Astrocyte (in vitro differentiated cells and primary cell): ENCODE measurements at regions not wholly inside any gene's neighbourhood (a gene's known extent, or its start where the extent isn't known, plus 50 kb on each side); places are given as distances from the start of the nearest gene placed in this dataset.

Experiments used
- EZH2 ChIP-seq: IDR thresholded peaks from 2 replicates; pipeline ENCODE4 v1.6.1; 2012; ENCODE audit warnings: mild to moderate bottlenecking, low read length, inconsistent platforms; ENCODE audit not compliant: insufficient read depth
- TF ChIP-seq, protein P1 (sequence below): IDR thresholded peaks from 2 replicates; pipeline ENCODE4 v1.5.1; 2011; ENCODE audit warnings: low read depth, mild to moderate bottlenecking, inconsistent platforms, low read length, moderate library complexity; ENCODE audit not compliant: insufficient read depth

DNA sequence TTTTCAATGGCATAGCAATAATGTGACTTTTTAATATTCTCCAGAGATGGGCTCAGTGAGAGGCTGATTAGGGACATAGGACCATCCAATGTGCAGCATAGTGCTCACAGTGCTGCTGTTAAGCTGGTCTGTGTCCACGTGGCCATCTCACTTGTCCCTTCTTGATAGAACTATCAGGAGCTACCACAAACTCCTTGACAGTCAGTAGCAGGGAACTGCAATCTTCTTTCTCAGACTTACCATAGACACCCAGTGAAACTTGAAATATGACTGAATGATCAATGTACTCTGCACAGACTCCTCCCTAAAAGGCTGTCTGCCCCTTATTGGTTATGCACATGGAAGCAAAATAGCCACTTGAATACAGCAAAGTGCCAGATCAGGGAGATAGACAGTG, 64.5 kb upstream of the WARS2 start:
- TF ChIP-seq EZH2 = no peak
- TF ChIP-seq, protein P1, sequence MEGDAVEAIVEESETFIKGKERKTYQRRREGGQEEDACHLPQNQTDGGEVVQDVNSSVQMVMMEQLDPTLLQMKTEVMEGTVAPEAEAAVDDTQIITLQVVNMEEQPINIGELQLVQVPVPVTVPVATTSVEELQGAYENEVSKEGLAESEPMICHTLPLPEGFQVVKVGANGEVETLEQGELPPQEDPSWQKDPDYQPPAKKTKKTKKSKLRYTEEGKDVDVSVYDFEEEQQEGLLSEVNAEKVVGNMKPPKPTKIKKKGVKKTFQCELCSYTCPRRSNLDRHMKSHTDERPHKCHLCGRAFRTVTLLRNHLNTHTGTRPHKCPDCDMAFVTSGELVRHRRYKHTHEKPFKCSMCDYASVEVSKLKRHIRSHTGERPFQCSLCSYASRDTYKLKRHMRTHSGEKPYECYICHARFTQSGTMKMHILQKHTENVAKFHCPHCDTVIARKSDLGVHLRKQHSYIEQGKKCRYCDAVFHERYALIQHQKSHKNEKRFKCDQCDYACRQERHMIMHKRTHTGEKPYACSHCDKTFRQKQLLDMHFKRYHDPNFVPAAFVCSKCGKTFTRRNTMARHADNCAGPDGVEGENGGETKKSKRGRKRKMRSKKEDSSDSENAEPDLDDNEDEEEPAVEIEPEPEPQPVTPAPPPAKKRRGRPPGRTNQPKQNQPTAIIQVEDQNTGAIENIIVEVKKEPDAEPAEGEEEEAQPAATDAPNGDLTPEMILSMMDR = no peak
